ENCODE measurements at regions not wholly inside any gene's neighbourhood (a gene's known extent, or its start where the extent isn't known, plus 50 kb on each side); places are given as distances from the start of the nearest gene placed in this dataset.
"Not testable (repeated sequence)": the region's sequence is repeated elsewhere in the genome, so short reads cannot be mapped to it uniquely, and the experiment has no call there.

DNA sequence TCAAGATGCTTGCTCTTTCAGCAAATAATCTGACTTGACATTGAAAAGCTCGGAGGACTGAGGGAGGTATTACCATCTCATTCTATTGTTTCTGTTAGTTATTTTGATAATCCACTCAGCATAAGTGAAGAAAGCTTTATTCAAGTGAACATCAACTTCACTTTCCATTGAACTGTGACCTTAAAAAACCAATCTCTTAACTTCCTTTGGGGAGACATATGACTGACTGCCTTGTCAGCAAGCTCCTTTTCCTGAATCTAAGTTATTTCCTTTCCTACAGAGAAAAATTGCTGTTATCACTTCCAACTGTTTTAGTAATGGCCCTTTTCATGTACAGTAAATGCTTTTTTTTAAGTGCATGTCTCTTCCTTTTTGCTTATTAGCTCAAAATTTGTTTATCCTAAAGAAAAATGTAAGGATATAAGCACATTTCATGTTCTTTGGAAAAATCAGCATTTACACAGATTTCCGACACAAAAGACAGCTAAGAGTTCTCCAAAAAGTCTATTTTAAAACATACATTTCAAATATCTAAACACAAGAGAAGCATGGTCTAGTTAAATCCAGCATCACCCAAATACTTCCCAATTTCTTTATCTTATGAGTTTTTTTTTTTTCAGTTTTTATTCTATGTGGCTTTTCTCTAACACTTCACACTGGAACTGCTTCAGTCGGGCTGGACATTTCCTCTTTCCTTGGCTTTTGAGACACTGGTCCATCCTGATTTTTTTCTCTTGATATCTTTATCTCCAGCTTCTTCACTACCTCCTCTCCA is 117.9 kb upstream of the DAB2 start:
- no peak for DNase-seq

DNA sequence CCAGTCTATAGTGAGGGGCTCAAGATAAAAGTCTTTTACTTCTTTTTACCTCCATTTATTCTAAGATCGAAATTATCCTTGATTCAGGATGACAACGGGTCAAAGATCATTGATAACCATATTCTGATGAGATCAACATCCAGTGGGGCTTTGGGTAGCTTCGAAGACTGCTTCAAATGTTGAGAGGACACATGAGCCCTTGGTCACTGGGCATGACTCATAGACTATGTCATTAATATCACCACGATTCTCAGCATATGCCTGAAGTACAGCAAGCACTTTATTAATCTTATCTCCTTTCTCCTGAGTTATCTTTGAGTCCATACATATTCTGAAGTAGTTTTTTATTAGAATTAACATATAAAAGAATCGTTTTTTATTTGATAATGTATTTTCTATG is 117.1 kb upstream of the DAB2 start:
- no peak for DNase-seq

GRCh38 chr5:39539470-39539869 is 114.7 kb upstream of the DAB2 start:
- no peak for DNase-seq

- no peak for DNase-seq
Observed at GRCh38 chr5:39534690-39535089, 109.9 kb upstream of the DAB2 start.

GRCh38 chr5:39533749-39534148 is 109.0 kb upstream of the DAB2 start:
- no peak for DNase-seq

GRCh38 chr5:39532511-39532910 is 107.7 kb upstream of the DAB2 start:
- DNase-seq = no peak

DNA sequence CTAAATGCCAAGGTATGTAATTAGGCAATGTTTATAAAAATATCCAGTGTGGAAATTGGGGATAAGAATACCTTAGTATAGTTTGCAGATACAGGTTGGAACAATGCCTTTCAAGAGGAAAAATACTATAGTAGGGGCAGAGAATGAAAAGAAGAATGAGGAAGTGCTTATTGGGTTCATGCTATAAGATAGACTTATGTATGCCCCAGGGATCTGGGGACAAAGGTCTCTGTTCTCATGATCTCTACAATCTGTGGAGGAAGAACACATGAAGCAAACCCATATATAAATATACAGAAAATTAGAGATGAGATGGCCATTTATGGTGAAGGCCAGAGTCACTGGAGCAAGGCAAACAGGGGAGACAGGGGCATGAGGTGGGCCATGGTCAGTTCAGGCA is 106.5 kb upstream of the DAB2 start:
- no peak for DNase-seq

- DNase-seq = no peak
Observed at GRCh38 chr5:39526914-39527477, 102.2 kb upstream of the DAB2 start.

DNA sequence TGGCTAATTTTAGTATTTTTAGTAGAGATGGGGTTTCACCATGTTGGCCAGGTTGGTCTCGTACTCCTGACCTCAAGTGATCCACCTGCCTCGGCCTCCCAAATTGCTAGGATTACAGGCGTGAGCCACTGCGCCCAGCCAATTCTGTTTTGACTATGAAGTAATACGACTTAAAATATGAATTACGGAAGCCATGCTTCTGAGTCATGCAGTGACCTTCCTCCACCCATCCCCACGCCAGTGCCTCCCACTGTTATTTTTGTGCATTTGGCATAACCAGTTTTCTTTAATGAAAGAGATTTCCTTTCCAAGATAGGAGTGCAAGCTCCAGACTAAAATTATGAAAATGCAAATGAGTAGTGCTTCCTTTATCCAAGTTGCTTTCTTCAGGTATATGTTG is 101.0 kb upstream of the DAB2 start:
- DNase-seq = not testable (repeated sequence)

- DNase-seq = no peak
Observed at GRCh38 chr5:39525271-39525670, 100.5 kb upstream of the DAB2 start.

DNA sequence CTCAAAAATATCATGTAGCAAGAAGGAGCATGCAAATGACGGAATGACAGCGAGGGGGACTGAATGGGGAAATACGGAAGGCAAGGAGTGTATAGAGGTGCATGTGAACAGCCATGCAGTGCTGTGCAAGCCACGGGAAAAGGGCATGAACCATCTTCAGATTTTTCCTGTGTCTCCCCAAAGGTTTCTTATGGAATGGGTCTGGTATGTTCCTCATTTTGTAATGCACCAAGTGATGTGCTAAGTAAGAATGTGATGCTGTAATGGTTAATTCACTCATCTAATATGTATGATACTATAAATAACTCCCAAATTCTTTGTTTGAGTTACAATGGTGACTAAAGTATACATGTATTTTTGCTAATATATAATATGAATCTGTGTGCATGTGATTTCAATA is 99.0 kb upstream of the DAB2 start:
- no peak for DNase-seq

DNA sequence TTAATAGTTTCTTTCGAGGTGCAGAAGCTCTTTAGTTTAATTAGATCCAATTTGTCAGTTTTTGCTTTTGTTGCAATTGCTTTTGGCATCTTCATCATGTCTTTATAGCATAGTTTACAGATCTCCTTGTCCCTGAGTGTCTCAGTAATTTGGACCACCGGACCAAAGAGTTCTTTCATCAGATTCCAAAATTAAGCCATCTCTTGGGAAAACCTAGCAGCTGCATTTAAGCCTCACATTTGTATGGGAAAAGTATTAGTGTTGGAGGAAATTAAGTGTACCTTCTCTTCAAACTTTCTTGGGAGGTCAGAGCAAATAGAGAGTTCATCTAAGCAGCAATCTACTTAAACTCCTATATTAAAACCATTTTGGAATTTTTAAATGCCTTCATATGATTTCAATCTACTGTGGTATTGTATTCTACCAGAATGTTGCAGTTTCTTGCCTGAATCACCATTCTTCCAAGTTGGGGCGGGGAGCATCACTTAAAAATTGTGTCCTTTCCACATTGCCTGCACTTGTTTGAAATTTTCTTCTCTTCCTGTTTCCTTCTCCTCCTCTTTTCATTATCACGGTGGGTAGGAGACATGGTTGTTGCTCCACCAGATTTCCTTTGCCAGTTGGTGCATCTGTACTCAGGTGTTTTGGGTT is 97.3 kb upstream of the DAB2 start:
- no peak for DNase-seq

- no peak for DNase-seq
Observed at GRCh38 chr5:39521098-39521860, 96.5 kb upstream of the DAB2 start.

GRCh38 chr5:39520232-39520572 is 95.4 kb upstream of the DAB2 start:
- DNase-seq = no peak

DNA sequence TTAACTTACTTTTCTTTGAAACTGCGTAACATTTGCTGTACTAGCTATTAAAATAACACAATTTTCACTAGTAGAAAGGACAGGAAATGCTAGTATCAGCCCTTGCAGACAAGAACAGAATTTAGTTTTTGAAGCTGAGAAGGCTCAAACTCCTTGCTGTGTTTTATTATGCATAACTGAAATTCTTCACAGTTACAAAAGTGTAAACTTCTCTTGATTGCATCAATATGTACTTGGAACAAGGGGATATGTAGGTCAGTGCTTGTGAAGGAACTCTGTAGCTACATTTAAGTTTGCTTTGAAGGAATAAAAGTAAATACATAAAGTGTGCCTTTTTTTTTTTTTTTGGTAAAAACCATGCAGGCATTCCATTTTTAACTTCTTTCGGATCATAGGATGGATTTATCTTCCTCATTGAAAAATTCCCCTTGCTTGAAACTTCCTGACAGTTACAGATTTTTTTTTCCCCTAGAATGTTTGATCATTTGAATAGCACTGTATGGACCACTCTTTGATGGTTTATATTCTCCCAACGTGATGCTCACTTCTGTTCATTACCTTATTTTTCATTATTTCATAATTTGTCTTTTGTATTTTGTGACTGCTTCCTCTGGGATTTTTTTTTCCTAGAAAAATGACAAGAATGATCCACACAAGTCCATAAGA is 94.9 kb upstream of the DAB2 start:
- DNase-seq = no peak

GRCh38 chr5:39519079-39519478 is 94.3 kb upstream of the DAB2 start:
- DNase-seq = no peak

GRCh38 chr5:39518516-39518915 is 93.7 kb upstream of the DAB2 start:
- DNase-seq = no peak

- DNase-seq = no peak
Observed at GRCh38 chr5:39517800-39518199, 93.0 kb upstream of the DAB2 start.

- no peak for DNase-seq
Observed at GRCh38 chr5:39515881-39516280, 91.1 kb upstream of the DAB2 start.

DNA sequence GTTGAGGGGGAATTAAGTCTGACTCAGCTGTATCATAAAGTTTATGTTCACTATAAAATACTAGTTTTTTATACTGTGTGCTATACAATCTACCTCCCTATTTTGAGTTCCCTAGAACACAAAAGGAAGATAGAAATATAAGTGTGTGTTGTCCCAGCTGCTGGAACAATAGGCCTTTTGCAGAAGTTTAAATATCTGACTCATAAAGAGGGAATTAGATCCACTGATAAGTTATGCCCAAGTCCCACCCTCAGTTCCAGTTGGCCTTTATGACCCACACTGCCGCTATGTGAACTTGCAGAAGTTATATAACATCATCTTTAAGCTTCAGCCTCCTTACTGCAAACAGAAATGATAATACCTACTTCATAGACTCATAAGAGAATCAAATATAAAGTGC is 88.5 kb upstream of the DAB2 start:
- DNase-seq = no peak

- no peak for DNase-seq
Observed at GRCh38 chr5:39506211-39506610, 81.4 kb upstream of the DAB2 start.

DNA sequence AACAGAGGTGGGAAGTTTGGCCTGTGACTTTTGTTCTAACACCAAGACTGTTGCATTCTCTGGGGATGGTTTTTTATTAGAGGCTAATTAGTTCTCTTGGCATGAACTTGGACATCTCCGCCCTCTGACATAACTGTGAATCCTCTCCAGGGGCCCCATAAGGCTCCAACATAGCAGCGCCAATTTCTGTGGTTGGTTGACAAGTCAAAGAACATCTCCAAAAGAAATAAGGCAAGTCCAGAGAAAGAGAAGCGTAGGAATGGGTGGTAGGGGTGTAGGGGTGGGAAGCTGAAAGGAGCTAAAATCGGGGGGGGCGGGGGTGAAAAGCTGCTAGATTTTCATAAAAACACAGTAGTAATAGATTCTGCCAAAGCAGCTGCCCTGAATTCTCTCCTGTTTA is 81.0 kb upstream of the DAB2 start:
- DNase-seq = no peak

- no peak for DNase-seq
Observed at GRCh38 chr5:39505363-39505762, 80.6 kb upstream of the DAB2 start.
